DND-41 (cell line): ENCODE measurements at regions not wholly inside any gene's neighbourhood (a gene's known extent, or its start where the extent isn't known, plus 50 kb on each side); places are given as distances from the start of the nearest gene placed in this dataset.

Experiments used
- EZH2 ChIP-seq: IDR thresholded peaks from 3 replicates; pipeline ENCODE4 v1.6.1; 2012; ENCODE audit warnings: borderline replicate concordance, low read depth, mild to moderate bottlenecking, moderate library complexity, low read length, inconsistent platforms; ENCODE audit not compliant: severe bottlenecking
- TF ChIP-seq, protein P1 (sequence below): IDR thresholded peaks from 2 replicates; pipeline ENCODE4 v1.5.1; 2012; ENCODE audit warnings: borderline replicate concordance, low read length, moderate library complexity, mild to moderate bottlenecking; ENCODE audit not compliant: poor library complexity, severe bottlenecking; ENCODE audit errors: extremely low read depth

DNA sequence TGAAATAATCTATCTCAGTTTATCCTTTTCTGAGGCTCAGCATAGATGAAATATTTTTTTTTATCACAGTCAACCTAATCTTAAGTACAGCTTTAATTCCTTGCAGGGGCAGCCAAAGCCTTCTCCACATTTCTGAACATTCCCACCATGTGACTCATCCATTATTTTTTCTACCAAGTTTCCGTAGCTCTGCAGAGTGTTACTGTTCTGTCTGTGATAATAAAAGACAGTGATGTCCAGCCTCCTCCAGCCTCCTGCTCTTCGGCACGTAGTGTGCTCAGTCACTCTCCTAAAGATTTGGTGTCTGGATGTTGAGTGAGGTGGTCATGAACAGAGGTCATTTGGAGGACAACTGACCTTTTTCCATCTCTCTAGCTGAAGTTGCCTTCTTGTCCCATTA is 338.1 kb upstream of the ADAMTS16 start:
- TF ChIP-seq, protein P1, sequence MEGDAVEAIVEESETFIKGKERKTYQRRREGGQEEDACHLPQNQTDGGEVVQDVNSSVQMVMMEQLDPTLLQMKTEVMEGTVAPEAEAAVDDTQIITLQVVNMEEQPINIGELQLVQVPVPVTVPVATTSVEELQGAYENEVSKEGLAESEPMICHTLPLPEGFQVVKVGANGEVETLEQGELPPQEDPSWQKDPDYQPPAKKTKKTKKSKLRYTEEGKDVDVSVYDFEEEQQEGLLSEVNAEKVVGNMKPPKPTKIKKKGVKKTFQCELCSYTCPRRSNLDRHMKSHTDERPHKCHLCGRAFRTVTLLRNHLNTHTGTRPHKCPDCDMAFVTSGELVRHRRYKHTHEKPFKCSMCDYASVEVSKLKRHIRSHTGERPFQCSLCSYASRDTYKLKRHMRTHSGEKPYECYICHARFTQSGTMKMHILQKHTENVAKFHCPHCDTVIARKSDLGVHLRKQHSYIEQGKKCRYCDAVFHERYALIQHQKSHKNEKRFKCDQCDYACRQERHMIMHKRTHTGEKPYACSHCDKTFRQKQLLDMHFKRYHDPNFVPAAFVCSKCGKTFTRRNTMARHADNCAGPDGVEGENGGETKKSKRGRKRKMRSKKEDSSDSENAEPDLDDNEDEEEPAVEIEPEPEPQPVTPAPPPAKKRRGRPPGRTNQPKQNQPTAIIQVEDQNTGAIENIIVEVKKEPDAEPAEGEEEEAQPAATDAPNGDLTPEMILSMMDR = no peak
- TF ChIP-seq EZH2 = no peak
